ENCODE measurements at regions not wholly inside any gene's neighbourhood (a gene's known extent, or its start where the extent isn't known, plus 50 kb on each side); places are given as distances from the start of the nearest gene placed in this dataset.

DNA sequence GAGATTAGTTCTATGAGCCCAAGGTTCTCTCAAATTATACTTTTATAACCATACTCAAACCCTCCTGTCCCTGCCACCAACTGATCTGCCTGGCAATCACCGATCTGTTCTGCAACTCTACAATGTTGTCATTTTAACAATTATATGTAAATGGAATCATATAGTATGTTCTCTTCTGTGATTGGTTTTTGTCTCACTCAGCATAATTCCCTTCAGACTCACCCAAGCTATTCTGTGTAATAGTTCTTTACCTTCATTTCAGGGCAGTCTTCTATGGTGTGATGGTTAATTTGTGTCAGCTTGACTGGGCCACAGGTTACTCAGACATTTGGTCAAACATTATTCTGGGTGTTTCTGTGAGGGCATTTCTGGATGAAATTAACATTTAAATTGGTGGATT, 181.9 kb upstream of the CXCL12 start:
- Mint-ChIP-seq H3K27ac (no peak overlapping the region), H3K4me3 (no peak overlapping the region), H3K36me3 (no peaks in the 10 kb centered on the region), H3K27me3 (ENCODE audit: low read depth) (no peaks in the 10 kb centered on the region), H3K4me1 (peaks cover 5% of the 10 kb centered on the region), H3K9me3 (no peaks in the 10 kb centered on the region)
- TF ChIP-seq RELA (CRISPR knock-in tag; IDR thresholded peaks at IDR 0.05; ENCODE audit: borderline replicate concordance) (no peak), ZNF416 (CRISPR knock-in tag; IDR thresholded peaks at IDR 0.05) (no peak), NR2C2 (CRISPR knock-in tag; IDR thresholded peaks at IDR 0.05) (no peak), ZNF396 (CRISPR knock-in tag; IDR thresholded peaks at IDR 0.05; ENCODE audit: borderline replicate concordance) (no peak), NFATC4 (CRISPR knock-in tag; IDR thresholded peaks at IDR 0.05) (no peak), ZNF232 (CRISPR knock-in tag; IDR thresholded peaks at IDR 0.05) (no peak), IRF2 (CRISPR knock-in tag; IDR thresholded peaks at IDR 0.05; ENCODE audit: borderline replicate concordance, low read depth) (no peak), MXD4 (CRISPR knock-in tag; IDR thresholded peaks at IDR 0.05; ENCODE audit: borderline replicate concordance) (no peak), ATF1 (CRISPR knock-in tag; IDR thresholded peaks at IDR 0.05) (no peak), NR3C1 (CRISPR knock-in tag; conservative IDR thresholded peaks at IDR 0.05; ENCODE audit: low read depth) (no peak), JAZF1 (CRISPR knock-in tag; IDR thresholded peaks at IDR 0.05) (no peak), ETV6 (CRISPR knock-in tag; IDR thresholded peaks at IDR 0.05) (no peak), E2F4 (CRISPR knock-in tag; IDR thresholded peaks at IDR 0.05; ENCODE audit: borderline replicate concordance, low read depth) (no peak), GTF2I (CRISPR knock-in tag; conservative IDR thresholded peaks at IDR 0.05) (no peak), SMAD4 (CRISPR knock-in tag; IDR thresholded peaks at IDR 0.05) (no peak)
- TF ChIP-seq, protein P1, sequence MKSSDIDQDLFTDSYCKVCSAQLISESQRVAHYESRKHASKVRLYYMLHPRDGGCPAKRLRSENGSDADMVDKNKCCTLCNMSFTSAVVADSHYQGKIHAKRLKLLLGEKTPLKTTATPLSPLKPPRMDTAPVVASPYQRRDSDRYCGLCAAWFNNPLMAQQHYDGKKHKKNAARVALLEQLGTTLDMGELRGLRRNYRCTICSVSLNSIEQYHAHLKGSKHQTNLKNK (CRISPR knock-in tag; IDR thresholded peaks at IDR 0.05) = no peak
- TF ChIP-seq, protein P2, sequence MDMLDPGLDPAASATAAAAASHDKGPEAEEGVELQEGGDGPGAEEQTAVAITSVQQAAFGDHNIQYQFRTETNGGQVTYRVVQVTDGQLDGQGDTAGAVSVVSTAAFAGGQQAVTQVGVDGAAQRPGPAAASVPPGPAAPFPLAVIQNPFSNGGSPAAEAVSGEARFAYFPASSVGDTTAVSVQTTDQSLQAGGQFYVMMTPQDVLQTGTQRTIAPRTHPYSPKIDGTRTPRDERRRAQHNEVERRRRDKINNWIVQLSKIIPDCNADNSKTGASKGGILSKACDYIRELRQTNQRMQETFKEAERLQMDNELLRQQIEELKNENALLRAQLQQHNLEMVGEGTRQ (CRISPR knock-in tag; IDR thresholded peaks at IDR 0.05) = no peak
- TF ChIP-seq, protein P3, sequence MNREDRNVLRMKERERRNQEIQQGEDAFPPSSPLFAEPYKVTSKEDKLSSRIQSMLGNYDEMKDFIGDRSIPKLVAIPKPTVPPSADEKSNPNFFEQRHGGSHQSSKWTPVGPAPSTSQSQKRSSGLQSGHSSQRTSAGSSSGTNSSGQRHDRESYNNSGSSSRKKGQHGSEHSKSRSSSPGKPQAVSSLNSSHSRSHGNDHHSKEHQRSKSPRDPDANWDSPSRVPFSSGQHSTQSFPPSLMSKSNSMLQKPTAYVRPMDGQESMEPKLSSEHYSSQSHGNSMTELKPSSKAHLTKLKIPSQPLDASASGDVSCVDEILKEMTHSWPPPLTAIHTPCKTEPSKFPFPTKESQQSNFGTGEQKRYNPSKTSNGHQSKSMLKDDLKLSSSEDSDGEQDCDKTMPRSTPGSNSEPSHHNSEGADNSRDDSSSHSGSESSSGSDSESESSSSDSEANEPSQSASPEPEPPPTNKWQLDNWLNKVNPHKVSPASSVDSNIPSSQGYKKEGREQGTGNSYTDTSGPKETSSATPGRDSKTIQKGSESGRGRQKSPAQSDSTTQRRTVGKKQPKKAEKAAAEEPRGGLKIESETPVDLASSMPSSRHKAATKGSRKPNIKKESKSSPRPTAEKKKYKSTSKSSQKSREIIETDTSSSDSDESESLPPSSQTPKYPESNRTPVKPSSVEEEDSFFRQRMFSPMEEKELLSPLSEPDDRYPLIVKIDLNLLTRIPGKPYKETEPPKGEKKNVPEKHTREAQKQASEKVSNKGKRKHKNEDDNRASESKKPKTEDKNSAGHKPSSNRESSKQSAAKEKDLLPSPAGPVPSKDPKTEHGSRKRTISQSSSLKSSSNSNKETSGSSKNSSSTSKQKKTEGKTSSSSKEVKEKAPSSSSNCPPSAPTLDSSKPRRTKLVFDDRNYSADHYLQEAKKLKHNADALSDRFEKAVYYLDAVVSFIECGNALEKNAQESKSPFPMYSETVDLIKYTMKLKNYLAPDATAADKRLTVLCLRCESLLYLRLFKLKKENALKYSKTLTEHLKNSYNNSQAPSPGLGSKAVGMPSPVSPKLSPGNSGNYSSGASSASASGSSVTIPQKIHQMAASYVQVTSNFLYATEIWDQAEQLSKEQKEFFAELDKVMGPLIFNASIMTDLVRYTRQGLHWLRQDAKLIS (CRISPR knock-in tag; IDR thresholded peaks at IDR 0.05; ENCODE audit: borderline replicate concordance) = no peak
- TF ChIP-seq, protein P4, sequence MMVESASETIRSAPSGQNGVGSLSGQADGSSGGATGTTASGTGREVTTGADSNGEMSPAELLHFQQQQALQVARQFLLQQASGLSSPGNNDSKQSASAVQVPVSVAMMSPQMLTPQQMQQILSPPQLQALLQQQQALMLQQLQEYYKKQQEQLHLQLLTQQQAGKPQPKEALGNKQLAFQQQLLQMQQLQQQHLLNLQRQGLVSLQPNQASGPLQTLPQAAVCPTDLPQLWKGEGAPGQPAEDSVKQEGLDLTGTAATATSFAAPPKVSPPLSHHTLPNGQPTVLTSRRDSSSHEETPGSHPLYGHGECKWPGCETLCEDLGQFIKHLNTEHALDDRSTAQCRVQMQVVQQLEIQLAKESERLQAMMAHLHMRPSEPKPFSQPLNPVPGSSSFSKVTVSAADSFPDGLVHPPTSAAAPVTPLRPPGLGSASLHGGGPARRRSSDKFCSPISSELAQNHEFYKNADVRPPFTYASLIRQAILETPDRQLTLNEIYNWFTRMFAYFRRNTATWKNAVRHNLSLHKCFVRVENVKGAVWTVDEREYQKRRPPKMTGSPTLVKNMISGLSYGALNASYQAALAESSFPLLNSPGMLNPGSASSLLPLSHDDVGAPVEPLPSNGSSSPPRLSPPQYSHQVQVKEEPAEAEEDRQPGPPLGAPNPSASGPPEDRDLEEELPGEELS (CRISPR knock-in tag; IDR thresholded peaks at IDR 0.05) = no peak
- TF ChIP-seq, protein P5, sequence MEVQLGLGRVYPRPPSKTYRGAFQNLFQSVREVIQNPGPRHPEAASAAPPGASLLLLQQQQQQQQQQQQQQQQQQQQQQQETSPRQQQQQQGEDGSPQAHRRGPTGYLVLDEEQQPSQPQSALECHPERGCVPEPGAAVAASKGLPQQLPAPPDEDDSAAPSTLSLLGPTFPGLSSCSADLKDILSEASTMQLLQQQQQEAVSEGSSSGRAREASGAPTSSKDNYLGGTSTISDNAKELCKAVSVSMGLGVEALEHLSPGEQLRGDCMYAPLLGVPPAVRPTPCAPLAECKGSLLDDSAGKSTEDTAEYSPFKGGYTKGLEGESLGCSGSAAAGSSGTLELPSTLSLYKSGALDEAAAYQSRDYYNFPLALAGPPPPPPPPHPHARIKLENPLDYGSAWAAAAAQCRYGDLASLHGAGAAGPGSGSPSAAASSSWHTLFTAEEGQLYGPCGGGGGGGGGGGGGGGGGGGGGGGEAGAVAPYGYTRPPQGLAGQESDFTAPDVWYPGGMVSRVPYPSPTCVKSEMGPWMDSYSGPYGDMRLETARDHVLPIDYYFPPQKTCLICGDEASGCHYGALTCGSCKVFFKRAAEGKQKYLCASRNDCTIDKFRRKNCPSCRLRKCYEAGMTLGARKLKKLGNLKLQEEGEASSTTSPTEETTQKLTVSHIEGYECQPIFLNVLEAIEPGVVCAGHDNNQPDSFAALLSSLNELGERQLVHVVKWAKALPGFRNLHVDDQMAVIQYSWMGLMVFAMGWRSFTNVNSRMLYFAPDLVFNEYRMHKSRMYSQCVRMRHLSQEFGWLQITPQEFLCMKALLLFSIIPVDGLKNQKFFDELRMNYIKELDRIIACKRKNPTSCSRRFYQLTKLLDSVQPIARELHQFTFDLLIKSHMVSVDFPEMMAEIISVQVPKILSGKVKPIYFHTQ (CRISPR knock-in tag; IDR thresholded peaks at IDR 0.05) = no peak
- POLR2A ChIA-PET = no interaction called here
- CTCF ChIA-PET = interaction anchor here (0.6 kb wide), 1 partner anchor 409 kb away, joined by 5 read pairs; no protein-coding TSS in a partner anchor
- ATAC-seq = no peak
- no peak for DNase-seq (ENCODE audit: low spot score)
